HFFc6 (cell line): ENCODE measurements at regions not wholly inside any gene's neighbourhood (a gene's known extent, or its start where the extent isn't known, plus 50 kb on each side); places are given as distances from the start of the nearest gene placed in this dataset.
"Not testable (repeated sequence)": the region's sequence is repeated elsewhere in the genome, so short reads cannot be mapped to it uniquely, and the experiment has no call there.

ENCODE experiments used
- DNase-seq: peaks from one replicate; pipeline ENCODE4 v3.0.0-alpha.2; 2018
- H3K27ac Mint-ChIP-seq: 2 replicates; pipeline ENCODE4 v1.8.0; 2020; ENCODE audit warnings: mild to moderate bottlenecking, mixed read lengths
- H3K27me3 Mint-ChIP-seq: 2 replicates; pipeline ENCODE4 v1.8.0; 2021; ENCODE audit warnings: mild to moderate bottlenecking, moderate library complexity, mixed read lengths; ENCODE audit not compliant: insufficient read depth
- H3K36me3 Mint-ChIP-seq: 2 replicates; pipeline ENCODE4 v1.8.0; 2021; ENCODE audit warnings: low read depth, mixed read lengths
- H3K4me1 Mint-ChIP-seq: 2 replicates; pipeline ENCODE4 v1.8.0; 2020; ENCODE audit warnings: low read depth, mixed read lengths
- H3K4me3 Mint-ChIP-seq: 2 replicates; pipeline ENCODE4 v1.8.0; 2020; ENCODE audit warnings: mild to moderate bottlenecking, moderate library complexity, mixed read lengths
- H3K9me3 Mint-ChIP-seq: 2 replicates; pipeline ENCODE4 v1.8.0; 2020; ENCODE audit warnings: mild to moderate bottlenecking, mixed read lengths
- TF ChIP-seq, protein P1 (sequence below): fragments of 200-600 bp; sonication (generic); IDR thresholded peaks from 2 replicates; pipeline ENCODE4 v1.5.0; 2021; ENCODE audit warnings: antibody characterized with exemption, mild to moderate bottlenecking

DNA sequence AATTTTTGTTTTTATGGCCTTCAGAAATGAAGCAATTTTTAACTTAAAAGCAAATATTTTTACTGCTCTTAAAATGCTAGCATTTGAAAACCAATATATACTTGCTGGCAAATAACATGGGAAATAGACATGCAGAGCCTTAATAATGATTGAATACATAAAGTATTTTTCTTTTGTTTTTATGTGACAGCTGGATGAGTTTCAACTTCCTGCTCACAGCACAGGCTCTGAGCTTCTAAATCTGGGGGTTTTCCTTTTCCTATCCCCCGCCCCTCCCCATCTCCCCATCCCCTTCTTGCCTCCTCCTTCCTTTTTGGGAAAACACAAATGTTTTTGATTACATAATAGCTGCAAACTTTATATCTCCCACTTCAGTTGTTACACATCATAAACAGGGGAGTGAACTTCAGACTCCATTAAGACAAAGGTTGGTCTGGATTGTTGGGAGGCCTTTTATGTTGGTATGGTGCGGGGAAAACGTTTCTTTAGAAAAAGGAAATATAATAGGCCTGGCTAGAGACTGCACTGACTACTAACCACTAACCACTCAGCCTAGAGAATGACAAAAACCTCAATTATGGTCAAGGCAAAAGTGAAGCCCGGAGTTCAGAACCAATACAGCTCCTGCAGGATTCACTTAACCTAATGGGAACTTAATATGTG, 116.1 kb upstream of the GORAB start:
- DNase-seq, result no peak
- no peaks in the 10 kb centered on the region for H3K9me3 Mint-ChIP-seq
- TF ChIP-seq, protein P1, sequence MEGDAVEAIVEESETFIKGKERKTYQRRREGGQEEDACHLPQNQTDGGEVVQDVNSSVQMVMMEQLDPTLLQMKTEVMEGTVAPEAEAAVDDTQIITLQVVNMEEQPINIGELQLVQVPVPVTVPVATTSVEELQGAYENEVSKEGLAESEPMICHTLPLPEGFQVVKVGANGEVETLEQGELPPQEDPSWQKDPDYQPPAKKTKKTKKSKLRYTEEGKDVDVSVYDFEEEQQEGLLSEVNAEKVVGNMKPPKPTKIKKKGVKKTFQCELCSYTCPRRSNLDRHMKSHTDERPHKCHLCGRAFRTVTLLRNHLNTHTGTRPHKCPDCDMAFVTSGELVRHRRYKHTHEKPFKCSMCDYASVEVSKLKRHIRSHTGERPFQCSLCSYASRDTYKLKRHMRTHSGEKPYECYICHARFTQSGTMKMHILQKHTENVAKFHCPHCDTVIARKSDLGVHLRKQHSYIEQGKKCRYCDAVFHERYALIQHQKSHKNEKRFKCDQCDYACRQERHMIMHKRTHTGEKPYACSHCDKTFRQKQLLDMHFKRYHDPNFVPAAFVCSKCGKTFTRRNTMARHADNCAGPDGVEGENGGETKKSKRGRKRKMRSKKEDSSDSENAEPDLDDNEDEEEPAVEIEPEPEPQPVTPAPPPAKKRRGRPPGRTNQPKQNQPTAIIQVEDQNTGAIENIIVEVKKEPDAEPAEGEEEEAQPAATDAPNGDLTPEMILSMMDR, result no peak
- no peak overlapping the region for H3K27ac Mint-ChIP-seq
- H3K36me3 Mint-ChIP-seq, result peaks cover 5% of the 10 kb centered on the region; the same call in 1 of the 2 replicates
- no peak overlapping the region for H3K4me3 Mint-ChIP-seq
- H3K4me1 Mint-ChIP-seq, result peaks cover 40% of the 10 kb centered on the region
- no peaks in the 10 kb centered on the region for H3K27me3 Mint-ChIP-seq

- DNase-seq, result peak; percentile 56
- H3K4me1 Mint-ChIP-seq, result peaks cover 23% of the 10 kb centered on the region
- H3K36me3 Mint-ChIP-seq, result 0 out of 2 replicates have a peak, but pooled peaks cover 6% of the 10 kb centered on the region
- H3K27ac Mint-ChIP-seq, result peak overlapping the region; percentile 62
- H3K4me3 Mint-ChIP-seq, result no peak overlapping the region
- TF ChIP-seq, protein P1, result no peak
- peaks cover 5% of the 10 kb centered on the region; the same call in 1 of the 2 replicates for H3K9me3 Mint-ChIP-seq
- no peaks in the 10 kb centered on the region for H3K27me3 Mint-ChIP-seq
Observed at GRCh38 chr1:170424346-170424745, 107.6 kb upstream of the GORAB start.

DNA sequence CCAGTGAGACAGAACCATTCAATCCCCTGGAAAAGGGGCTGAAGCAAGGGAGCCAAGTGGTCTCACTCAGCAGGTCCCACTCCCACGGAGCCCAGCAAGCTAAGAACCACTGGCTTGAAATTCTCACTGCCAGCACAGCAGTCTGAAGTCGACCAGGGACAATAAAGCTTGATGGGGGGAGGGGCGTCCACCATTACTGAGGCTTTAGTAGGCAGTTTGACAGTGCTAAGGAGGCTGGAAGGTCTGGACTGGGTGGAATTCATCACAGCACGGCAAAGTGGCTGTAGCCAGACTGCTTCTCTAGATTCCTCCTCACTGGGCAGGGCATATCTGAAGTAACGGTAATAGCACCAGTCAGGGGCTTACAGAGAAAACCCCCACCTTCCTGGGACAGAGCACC, 105.4 kb upstream of the GORAB start:
- Mint-ChIP-seq H3K4me1 (peaks cover 30% of the 10 kb centered on the region), H3K9me3 (peaks cover 11% of the 10 kb centered on the region)
- TF ChIP-seq, protein P1, result no peak

GRCh38 chr1:170427002-170427401, 105.0 kb upstream of the GORAB start:
- DNase-seq, H3K27ac Mint-ChIP-seq, H3K27me3 Mint-ChIP-seq, H3K4me3 Mint-ChIP-seq: not testable (repeated sequence)
- H3K36me3 Mint-ChIP-seq, result 0 out of 2 replicates have a peak, but pooled peaks cover 13% of the 10 kb centered on the region
- peaks cover 11% of the 10 kb centered on the region for H3K9me3 Mint-ChIP-seq
- H3K4me1 Mint-ChIP-seq, result peaks cover 30% of the 10 kb centered on the region

More for the DNA sequence above, 105.4 kb upstream of the GORAB start:
- no peak for DNase-seq
- no peak overlapping the region for H3K27ac Mint-ChIP-seq
- no peak overlapping the region for H3K4me3 Mint-ChIP-seq
- H3K36me3 Mint-ChIP-seq, result 0 out of 2 replicates have a peak, but pooled peaks cover 13% of the 10 kb centered on the region
- no peaks in the 10 kb centered on the region; the same call in 1 of the 2 replicates for H3K27me3 Mint-ChIP-seq

GRCh38 chr1:170436928-170437327, 95.0 kb upstream of the GORAB start:
- no peaks in the 10 kb centered on the region for H3K9me3 Mint-ChIP-seq
- peaks cover 7% of the 10 kb centered on the region; the same call in 1 of the 2 replicates for H3K36me3 Mint-ChIP-seq
- H3K4me1 Mint-ChIP-seq, result no peaks in the 10 kb centered on the region
- DNase-seq, result no peak
- TF ChIP-seq, protein P1, result no peak
- no peak overlapping the region for H3K4me3 Mint-ChIP-seq
- no peaks in the 10 kb centered on the region; the same call in 1 of the 2 replicates for H3K27me3 Mint-ChIP-seq
- no peak overlapping the region for H3K27ac Mint-ChIP-seq

DNA sequence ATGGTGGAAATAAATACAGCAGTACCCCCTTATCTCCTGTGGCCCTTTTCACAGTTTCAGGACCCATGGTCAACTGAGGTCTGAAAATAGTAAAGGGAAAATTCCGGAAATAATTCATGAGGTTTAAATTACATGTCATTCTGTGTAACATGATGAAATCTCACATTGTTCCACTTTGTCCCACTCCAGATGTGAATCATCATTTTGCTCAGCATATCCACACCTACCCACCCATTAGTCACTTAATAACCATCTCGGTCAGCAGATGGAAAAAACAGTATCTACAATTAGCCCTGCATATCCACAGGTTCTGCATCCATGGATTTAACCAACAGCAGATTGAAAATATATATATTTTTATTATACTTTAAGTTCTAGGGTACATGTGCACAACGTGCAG, 86.9 kb upstream of the GORAB start:
- DNase-seq, result peak; percentile 77
- Mint-ChIP-seq H3K4me3 (no peak overlapping the region), H3K9me3 (no peaks in the 10 kb centered on the region), H3K36me3 (peaks cover 7% of the 10 kb centered on the region; the same call in 1 of the 2 replicates), H3K27me3 (no peaks in the 10 kb centered on the region; the same call in 1 of the 2 replicates), H3K4me1 (peaks cover 29% of the 10 kb centered on the region), H3K27ac (peak overlapping the region; percentile 45; the same call in 1 of the 2 replicates)
- TF ChIP-seq, protein P1, result no peak
